ENCODE measurements at regions not wholly inside any gene's neighbourhood (a gene's known extent, or its start where the extent isn't known, plus 50 kb on each side); places are given as distances from the start of the nearest gene placed in this dataset.

GRCh38 chr12:105974738-105975137 lies 164.0 kb downstream of the NUAK1 start:
- TF ChIP-seq GATA2 (IDR thresholded peaks at IDR 0.05; ENCODE audit: low read depth, low read length) (no peak), GATA3 (IDR thresholded peaks at IDR 0.05; ENCODE audit: low read depth, low read length) (no peak)

Measured in SH-SY5Y (cell line).